ENCODE measurements at regions not wholly inside any gene's neighbourhood (a gene's known extent, or its start where the extent isn't known, plus 50 kb on each side); places are given as distances from the start of the nearest gene placed in this dataset.

GRCh38 chr22:19586922-19587684 is 62.9 kb upstream of the CLDN5 start:
- TF ChIP-seq, protein P1, sequence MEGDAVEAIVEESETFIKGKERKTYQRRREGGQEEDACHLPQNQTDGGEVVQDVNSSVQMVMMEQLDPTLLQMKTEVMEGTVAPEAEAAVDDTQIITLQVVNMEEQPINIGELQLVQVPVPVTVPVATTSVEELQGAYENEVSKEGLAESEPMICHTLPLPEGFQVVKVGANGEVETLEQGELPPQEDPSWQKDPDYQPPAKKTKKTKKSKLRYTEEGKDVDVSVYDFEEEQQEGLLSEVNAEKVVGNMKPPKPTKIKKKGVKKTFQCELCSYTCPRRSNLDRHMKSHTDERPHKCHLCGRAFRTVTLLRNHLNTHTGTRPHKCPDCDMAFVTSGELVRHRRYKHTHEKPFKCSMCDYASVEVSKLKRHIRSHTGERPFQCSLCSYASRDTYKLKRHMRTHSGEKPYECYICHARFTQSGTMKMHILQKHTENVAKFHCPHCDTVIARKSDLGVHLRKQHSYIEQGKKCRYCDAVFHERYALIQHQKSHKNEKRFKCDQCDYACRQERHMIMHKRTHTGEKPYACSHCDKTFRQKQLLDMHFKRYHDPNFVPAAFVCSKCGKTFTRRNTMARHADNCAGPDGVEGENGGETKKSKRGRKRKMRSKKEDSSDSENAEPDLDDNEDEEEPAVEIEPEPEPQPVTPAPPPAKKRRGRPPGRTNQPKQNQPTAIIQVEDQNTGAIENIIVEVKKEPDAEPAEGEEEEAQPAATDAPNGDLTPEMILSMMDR (IDR thresholded peaks at IDR 0.05; ENCODE audit: unreplicated experiment) = no peak
- Mint-ChIP-seq H3K4me1 (ENCODE audit: low read depth) (no peaks in the 10 kb centered on the region), H3K4me3 (ENCODE audit: low read depth) (no peak overlapping the region), H3K9me3 (ENCODE audit: low read depth) (no peaks in the 10 kb centered on the region), H3K36me3 (ENCODE audit: insufficient read depth) (no peaks in the 10 kb centered on the region), H3K27ac (no peak overlapping the region), H3K27me3 (peaks cover 7% of the 10 kb centered on the region)
- DNase-seq (ENCODE audit: low spot score, unreplicated experiment) = no peak

GRCh38 chr22:19590696-19591095 is 66.5 kb upstream of the CLDN5 start:
- no peak for DNase-seq (ENCODE audit: low spot score, unreplicated experiment)
- TF ChIP-seq, protein P1 (IDR thresholded peaks at IDR 0.05; ENCODE audit: unreplicated experiment) = no peak
- Mint-ChIP-seq H3K4me1 (ENCODE audit: low read depth) (no peaks in the 10 kb centered on the region), H3K36me3 (ENCODE audit: insufficient read depth) (no peaks in the 10 kb centered on the region), H3K4me3 (ENCODE audit: low read depth) (no peak overlapping the region), H3K27me3 (peaks cover 19% of the 10 kb centered on the region), H3K9me3 (ENCODE audit: low read depth) (no peaks in the 10 kb centered on the region), H3K27ac (no peak overlapping the region)

DNA sequence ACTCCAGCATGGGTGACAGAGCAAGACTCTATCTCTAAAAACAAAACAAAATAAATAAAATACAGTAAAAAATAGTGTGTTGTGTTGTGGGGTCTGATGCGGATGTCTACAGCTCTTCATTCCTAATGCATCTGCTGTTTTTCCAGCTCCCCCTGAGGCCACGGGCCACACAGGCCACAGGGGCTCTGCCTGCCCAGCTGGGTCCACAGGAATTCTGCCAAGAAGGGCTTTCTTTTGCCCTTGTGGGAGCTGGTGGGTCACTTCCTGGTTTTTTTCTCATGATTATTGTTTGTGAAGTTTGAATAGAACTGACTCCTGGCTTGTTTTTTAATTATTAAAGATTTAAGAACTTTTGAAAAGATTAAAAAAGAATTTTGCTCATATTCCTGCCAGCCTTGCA is 67.4 kb upstream of the CLDN5 start:
- TF ChIP-seq, protein P1 (IDR thresholded peaks at IDR 0.05; ENCODE audit: unreplicated experiment) = no peak
- no peak overlapping the region for H3K27ac Mint-ChIP-seq
- DNase-seq (ENCODE audit: low spot score, unreplicated experiment) = no peak
- no peaks in the 10 kb centered on the region for H3K9me3 Mint-ChIP-seq (ENCODE audit: low read depth)
- H3K4me3 Mint-ChIP-seq (ENCODE audit: low read depth) = no peak overlapping the region
- H3K4me1 Mint-ChIP-seq (ENCODE audit: low read depth) = no peaks in the 10 kb centered on the region
- H3K27me3 Mint-ChIP-seq = peaks cover 19% of the 10 kb centered on the region
- H3K36me3 Mint-ChIP-seq (ENCODE audit: insufficient read depth) = no peaks in the 10 kb centered on the region

GRCh38 chr22:19592464-19592863 is 68.3 kb upstream of the CLDN5 start:
- DNase-seq (ENCODE audit: low spot score, unreplicated experiment) = no peak
- Mint-ChIP-seq H3K27me3 (peaks cover 18% of the 10 kb centered on the region), H3K9me3 (ENCODE audit: low read depth) (no peaks in the 10 kb centered on the region), H3K36me3 (ENCODE audit: insufficient read depth) (no peaks in the 10 kb centered on the region), H3K4me3 (ENCODE audit: low read depth) (no peak overlapping the region), H3K27ac (no peak overlapping the region), H3K4me1 (ENCODE audit: low read depth) (no peaks in the 10 kb centered on the region)
- TF ChIP-seq, protein P1 (IDR thresholded peaks at IDR 0.05; ENCODE audit: unreplicated experiment) = no peak

DNA sequence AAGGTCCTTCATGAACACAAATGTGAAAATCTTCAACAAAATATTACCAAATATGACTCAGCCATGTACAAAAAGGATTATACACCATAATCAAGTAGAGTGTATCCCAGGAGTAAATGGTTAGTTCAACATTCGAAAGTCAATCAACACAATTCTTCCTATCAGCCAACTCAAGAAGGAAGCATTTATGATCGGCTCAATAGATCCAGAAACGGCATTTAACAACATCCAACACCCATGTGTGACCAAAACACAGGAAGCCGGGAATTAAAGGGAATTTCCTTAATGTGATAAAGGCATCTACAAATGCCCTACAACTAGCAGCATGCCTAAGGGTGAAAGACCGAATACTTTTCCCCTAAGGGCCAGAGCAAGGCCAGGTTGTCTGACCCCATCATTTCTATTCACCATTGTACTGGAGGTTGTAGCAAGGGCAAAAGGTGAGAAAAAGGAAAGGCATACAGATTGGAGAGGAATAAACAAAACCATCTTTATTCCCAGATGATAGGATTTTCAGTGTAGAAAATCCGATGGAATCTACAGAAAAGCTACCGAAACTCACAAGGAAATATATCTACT is 69.9 kb upstream of the CLDN5 start:
- Mint-ChIP-seq H3K4me3 (ENCODE audit: low read depth) (no peak overlapping the region), H3K27me3 (peaks cover 20% of the 10 kb centered on the region), H3K4me1 (ENCODE audit: low read depth) (no peaks in the 10 kb centered on the region), H3K36me3 (ENCODE audit: insufficient read depth) (no peaks in the 10 kb centered on the region), H3K27ac (no peak overlapping the region), H3K9me3 (ENCODE audit: low read depth) (no peaks in the 10 kb centered on the region)
- TF ChIP-seq, protein P1 (IDR thresholded peaks at IDR 0.05; ENCODE audit: unreplicated experiment) = no peak
- DNase-seq (ENCODE audit: low spot score, unreplicated experiment) = no peak
